ENCODE measurements at regions not wholly inside any gene's neighbourhood (a gene's known extent, or its start where the extent isn't known, plus 50 kb on each side); places are given as distances from the start of the nearest gene placed in this dataset.

DNA sequence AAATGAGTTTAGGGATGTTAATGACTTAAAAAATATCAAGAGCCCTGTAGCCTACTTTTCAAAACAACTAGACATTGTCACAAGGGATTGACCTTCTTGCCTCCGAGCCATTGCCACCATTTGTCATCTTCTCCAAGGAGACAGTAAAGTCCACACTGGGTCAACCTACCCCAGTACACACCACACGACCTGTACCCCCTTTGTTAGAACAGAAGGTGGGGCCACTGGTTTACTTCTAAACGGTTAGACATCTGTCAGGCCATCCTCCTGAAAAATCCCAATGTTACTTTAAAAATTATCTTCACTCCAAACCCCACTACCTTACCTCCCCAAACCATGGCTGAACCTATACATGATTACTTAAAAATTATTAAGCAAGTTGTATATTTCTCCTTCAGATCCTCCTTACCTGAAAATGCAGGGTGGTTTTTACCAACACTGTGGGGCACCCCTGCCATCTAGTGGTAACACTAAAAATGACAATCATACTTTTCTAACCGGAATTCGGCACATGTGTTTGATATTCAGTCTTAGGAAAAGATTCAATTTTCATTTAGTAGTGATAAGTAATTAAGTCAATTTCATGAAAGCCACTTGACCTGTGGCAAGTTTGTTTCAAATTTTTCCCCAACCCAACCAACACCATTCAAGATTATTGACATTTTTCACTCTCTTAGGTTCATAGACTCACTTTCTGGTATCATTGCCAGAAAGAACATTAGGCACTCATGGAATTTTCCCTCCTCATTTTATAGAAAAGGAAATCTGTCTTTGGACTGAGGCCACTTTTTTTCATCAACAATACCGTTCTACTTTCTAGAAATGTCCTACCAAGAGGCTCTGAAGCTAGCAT lies 265.3 kb upstream of the PKDCC start:
- intact Hi-C loops (cut with DNase I, micrococcal nuclease), result loop anchor here in 1 of 2 donors (10.0 kb wide), 1 partner anchor 1868 kb away; no protein-coding TSS in a partner anchor
- peak; percentile 37 for ATAC-seq
- no peak for DNase-seq

DNA sequence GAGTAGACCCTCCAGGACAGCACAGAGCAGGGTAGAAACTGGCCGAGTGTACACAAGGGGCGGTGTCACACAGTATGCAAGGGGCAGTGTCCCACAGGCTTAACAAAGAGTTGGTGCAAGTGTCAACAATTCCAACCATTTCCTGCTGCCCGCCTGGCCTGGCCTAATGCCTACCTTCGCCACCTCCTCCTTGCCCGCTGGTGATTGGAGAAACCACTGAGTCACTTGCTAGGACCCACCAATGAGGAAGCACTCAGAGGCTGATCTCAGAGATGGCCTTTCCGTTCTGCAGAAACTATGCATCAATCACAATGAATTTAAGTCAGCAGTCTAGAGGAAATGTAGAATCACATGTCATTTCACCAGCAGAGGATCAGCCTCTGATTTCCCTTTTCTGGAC lies 263.3 kb upstream of the PKDCC start:
- ATAC-seq, result no peak
- intact Hi-C loops (cut with DNase I, micrococcal nuclease), result loop anchor here in 1 of 2 donors (10.0 kb wide), 1 partner anchor 1870 kb away; no protein-coding TSS in a partner anchor

DNA sequence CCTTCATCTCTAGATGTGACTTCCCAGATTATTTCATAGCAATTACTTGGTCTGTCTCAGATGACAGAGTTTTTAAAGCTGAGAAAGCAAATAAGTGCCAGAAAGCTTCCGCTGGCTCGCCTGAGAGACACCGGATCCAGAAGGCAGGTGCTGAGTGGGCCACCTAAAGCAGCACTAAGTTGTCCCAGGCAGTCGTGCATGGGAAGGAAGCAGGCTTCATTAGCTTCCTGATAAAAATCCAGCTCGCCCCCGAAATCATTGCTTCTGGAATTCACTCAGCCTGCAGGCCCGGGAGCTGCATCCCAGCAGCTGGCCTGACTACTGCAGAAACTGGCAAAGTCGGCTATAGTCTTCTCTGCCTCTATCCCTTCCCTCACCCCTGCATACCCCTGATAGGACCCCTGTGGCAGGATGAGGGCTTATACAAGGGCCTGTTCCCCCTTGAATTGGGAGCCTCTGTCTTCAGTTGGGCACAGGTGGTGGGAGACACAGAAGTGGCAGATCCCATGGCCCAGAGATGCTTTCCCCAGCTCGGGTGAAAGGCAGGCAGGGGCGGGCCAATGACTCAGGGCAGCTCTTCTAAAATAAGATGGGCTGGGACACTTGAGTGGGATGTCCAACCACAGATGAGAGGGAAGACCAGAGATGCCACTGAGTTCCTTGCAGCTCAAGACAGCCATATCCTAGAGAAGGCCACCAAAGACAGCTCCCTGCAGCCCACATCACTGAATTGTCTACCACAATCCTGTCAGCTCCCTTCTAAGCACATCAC lies 262.4 kb upstream of the PKDCC start:
- ATAC-seq (no peak), DNase-seq (no peak)
- intact Hi-C loops (cut with DNase I, micrococcal nuclease), result loop anchor here in 1 of 2 donors (10.0 kb wide), 1 partner anchor 1871 kb away; no protein-coding TSS in a partner anchor

More for the DNA sequence above, 263.3 kb upstream of the PKDCC start:
- DNase-seq, result no peak

- intact Hi-C loops (cut with DNase I, micrococcal nuclease), result no loop called here
- ATAC-seq (no peak), DNase-seq (peak in 1 of 2 donors; percentile 43)
Measured at GRCh38 chr2:41791523-41791922, 256.3 kb upstream of the PKDCC start.

DNA sequence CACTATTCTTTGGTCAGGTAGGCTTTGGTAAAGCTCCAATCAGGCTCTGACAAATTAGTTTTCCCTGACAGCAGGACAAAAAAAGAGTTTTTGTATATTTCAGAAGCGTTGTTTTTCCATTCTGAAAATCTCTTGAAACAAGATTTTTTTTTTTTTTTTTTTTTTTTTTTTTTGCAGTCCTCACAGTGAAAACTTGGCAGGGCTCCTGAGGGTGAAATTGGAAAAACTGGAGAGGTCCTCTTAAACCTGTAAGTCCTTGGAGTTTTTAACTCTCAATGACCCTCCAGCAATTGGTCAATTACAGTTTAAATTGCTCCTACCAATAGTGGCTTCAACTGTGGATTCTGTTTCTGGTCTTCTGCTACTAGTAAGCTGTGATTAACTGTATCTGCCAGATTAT lies 244.5 kb upstream of the PKDCC start:
- intact Hi-C loops (cut with DNase I, micrococcal nuclease), result no loop called here
- ATAC-seq (no peak), DNase-seq (no peak)

- intact Hi-C loops (cut with DNase I, micrococcal nuclease), result no loop called here
- DNase-seq (no peak), ATAC-seq (peak; percentile 73)
Measured at GRCh38 chr2:41806286-41806685, 241.5 kb upstream of the PKDCC start.

DNA sequence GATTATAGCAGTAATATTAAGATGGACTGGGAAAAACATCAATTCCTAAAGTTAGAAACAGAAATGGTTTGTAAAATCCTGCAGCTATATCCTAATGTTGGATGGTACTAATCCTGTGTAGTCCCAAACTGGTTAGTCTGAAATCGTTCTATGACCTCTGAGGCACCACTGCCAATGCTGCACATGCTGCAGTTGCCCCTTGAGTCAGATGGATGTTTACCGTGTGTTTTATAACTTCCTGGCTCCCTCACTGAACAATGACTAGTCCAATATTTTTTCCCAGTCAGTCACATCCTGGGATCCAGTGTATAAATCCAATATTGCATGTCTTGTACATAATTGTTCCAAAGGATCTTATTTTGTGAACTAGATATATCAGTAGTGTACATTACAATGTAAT lies 226.7 kb upstream of the PKDCC start:
- DNase-seq (no peak), ATAC-seq (peak; percentile 89)
- intact Hi-C loops (cut with DNase I, micrococcal nuclease), result no loop called here

DNA sequence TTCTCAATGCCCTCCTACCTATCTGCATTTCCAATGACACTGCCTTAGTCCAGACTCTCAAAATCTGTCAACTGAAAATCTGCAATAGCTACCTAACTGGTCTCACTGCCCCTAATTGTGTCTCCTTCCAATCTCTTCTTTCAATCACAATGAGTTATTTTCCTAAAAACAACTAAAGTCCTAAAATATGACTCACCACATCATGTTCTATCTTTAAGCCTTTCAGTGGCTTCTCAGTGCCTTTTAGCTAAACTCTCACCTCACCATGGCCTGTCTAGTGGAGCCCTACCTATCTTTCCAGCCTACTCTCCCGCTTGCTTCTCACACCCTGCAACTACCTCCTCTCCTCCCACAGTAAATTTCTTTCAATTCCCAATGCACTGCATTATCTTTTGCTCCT lies 220.9 kb upstream of the PKDCC start:
- DNase-seq (no peak), ATAC-seq (peak; percentile 11)
- intact Hi-C loops (cut with DNase I, micrococcal nuclease), result no loop called here

GRCh38 chr2:41827354-41827971 lies 220.4 kb upstream of the PKDCC start:
- ATAC-seq, result peak; percentile 63
- DNase-seq, result no peak
- intact Hi-C loops (cut with DNase I, micrococcal nuclease), result no loop called here

- peak; percentile 89 for ATAC-seq
- intact Hi-C loops (cut with DNase I, micrococcal nuclease), result no loop called here
Measured at GRCh38 chr2:41828052-41828643, 219.7 kb upstream of the PKDCC start.

GRCh38 chr2:41829052-41829451 lies 218.8 kb upstream of the PKDCC start:
- ATAC-seq (peak; percentile 9), DNase-seq (no peak)
- intact Hi-C loops (cut with DNase I, micrococcal nuclease), result no loop called here

More at GRCh38 chr2:41828052-41828643, 219.7 kb upstream of the PKDCC start:
- DNase-seq, result no peak

DNA sequence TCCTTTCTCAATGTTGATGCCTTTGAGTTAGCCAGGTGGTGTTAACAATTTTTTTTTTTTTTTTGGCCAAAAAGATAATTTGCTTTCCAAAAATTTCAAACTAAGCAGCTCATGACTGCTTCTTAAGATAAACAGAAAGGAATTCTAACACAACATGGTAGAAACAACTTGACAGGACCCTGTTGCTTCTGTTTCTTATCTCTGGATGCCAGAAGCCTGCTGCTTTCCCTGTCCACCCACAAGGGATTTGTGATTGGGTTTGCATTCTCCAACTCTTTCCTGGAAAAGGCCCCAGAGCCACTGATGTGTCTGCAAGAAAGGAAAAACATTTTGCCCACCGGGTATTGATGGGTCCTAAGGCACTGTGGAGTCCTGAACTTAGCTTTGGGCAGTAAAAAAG lies 217.2 kb upstream of the PKDCC start:
- ATAC-seq (no peak), DNase-seq (no peak)
- intact Hi-C loops (cut with DNase I, micrococcal nuclease), result no loop called here

DNA sequence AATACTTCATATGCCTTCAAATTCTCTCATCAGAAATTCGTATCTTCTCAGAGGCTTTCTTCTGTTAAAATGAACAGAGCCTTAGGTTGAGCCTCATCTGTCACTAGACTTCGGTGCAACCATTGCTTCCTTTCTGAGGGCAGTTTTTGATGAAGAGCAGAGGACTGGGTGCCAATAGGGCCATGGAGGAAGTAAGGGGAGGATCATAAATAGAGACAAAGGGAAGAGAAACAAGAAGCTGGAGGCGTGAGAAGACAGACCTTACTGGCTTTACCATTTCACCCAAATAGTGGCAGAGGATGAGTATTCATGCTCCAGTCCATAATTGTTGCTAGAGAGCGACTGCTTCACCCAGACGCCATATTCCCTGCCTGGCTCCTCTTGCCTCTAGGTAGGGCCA lies 215.6 kb upstream of the PKDCC start:
- intact Hi-C loops (cut with DNase I, micrococcal nuclease), result no loop called here
- ATAC-seq (no peak), DNase-seq (no peak)

- no peak for ATAC-seq
- intact Hi-C loops (cut with DNase I, micrococcal nuclease), result no loop called here
- DNase-seq, result no peak
Measured at GRCh38 chr2:41835401-41835800, 212.4 kb upstream of the PKDCC start.

DNA sequence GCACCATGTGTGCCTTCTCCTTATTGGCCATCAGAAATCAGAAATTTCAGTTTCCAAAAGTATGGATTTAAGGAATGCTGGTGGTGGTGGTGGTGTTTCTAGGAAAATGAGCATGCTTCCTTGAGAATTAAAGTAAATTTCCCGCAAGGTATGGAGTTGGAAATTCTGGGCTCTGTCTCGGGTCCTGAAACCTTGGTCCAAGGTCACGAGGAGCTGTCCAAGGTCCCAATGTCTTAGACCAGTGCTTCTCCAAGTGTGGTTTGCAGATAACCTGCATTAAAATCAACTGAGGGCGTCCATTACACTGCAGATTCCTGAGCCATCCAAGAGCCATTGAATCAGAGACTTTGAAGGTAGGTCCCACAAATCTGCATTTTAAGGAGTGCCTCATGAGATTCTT lies 210.9 kb upstream of the PKDCC start:
- intact Hi-C loops (cut with DNase I, micrococcal nuclease), result no loop called here
- ATAC-seq (no peak), DNase-seq (peak in 1 of 2 donors; percentile 52)

DNA sequence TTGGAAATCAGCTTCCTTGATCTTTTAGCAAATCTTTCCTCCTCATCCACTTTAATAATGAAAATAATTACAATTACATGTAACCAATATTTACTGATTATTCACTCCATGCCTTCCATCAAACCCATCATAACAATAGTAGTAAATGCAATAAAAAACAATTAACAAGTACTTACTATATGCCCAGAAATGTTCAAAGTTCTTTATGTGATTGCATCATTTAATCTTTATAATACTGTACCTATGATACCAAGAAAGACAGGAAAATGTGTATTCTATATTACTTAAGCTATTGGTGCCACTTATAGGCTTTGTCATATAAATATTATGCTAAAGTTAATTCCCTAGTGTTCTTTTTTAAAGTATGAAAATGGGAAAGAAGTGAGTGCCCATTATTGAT lies 210.2 kb upstream of the PKDCC start:
- intact Hi-C loops (cut with DNase I, micrococcal nuclease), result no loop called here
- no peak for DNase-seq
- no peak for ATAC-seq

DNA sequence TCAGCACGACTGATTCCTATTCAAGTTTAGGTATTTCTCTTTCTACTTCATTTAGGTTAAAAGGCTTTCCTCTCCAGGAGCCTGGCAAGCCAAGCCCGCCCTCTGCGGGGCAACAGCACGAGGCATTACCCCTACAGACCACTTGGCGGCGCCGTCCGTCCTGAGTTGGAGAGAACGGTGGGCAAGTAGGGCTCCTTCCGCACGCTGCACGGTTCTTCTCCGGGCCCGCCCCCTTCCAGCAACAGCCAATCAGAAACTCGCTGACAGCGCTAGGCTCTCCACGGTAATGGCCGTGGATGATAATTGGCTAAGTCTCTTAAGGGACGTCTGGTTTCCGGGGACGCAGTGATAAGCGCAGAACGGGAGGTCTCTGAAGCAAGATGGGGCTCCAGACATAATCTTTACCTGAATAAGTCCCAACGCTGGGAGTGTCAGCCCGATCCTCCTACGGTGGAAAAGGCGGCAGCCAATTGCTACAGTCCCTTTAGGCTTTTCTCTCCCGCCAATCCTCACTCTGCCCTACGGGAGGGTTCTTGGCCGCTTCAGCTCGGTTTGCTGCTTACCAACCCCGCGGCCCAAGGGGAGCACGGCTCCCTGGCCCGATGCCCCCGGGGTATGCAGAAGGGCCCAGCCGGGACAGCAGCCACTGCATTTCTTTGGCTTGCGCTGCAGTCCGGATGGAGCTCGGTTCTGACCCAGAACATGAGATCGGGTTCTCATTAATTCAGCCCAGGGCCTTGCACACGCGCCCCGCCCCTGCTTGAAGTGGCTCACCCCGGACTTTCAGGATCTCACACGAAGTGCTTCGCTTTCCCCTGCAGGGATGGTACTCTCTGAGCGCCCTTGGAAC lies 206.9 kb upstream of the PKDCC start:
- peak; percentile 98 for ATAC-seq
- peak; percentile 97 for DNase-seq
- intact Hi-C loops (cut with DNase I, micrococcal nuclease), result no loop called here

DNA sequence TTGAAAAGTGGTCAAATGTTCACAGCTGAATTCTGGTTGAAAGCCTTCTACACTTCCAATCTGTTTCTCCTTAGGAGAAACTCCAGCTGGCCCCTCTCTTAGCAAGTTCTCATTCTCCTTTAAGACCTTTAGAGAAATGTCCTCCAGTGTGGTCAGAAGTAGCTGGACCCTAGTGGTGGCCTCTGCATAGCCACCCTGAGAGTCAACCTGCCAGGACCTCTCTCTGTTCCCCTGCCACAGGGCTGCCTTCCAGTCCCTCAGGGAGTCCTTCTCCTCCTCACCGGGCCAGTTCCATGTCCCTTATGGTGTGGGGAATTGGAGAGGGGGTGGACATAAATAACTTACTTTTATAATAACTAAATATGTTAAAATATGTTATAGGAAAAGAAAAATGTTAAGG lies 200.9 kb upstream of the PKDCC start:
- DNase-seq (no peak), ATAC-seq (no peak)
- intact Hi-C loops (cut with DNase I, micrococcal nuclease), result no loop called here

Measured in left colon (tissue), 2 donors.